GM23338 (cell line): ENCODE measurements at regions not wholly inside any gene's neighbourhood (a gene's known extent, or its start where the extent isn't known, plus 50 kb on each side); places are given as distances from the start of the nearest gene placed in this dataset.

ENCODE experiments used
- ATAC-seq: fragments of 200-7000 bp; cut with Tn5 transposase; 3 replicates; pipeline ENCODE4 v1.9.1; 2020
- DNase-seq: peaks from one replicate; pipeline ENCODE4 v3.0.0-alpha.2; 2015; ENCODE audit warnings: low spot score
- H2AFZ ChIP-seq: fragments of 200-600 bp; sonication (generic); 2 replicates; pipeline ENCODE4 v1.8.0; 2016; ENCODE audit warnings: antibody characterized with exemption, mild to moderate bottlenecking, moderate library complexity
- H3F3A ChIP-seq: fragments of 200-600 bp; sonication (generic); replicated peaks from 2 replicates; pipeline ENCODE4 v1.8.0; 2017; ENCODE audit warnings: antibody characterized with exemption, mixed run types, low read depth
- H3K27ac ChIP-seq: fragments of 200-600 bp; sonication (generic); 2 replicates; pipeline ENCODE4 v1.6.1; 2016; ENCODE audit warnings: low read depth
- H3K27me3 ChIP-seq: fragments of 200-600 bp; sonication (generic); 2 replicates; pipeline ENCODE4 v1.8.0; 2016; ENCODE audit warnings: mild to moderate bottlenecking, mixed run types, moderate library complexity; ENCODE audit not compliant: insufficient read depth
- H3K36me3 ChIP-seq: fragments of 200-600 bp; sonication (generic); 2 replicates; pipeline ENCODE4 v1.8.0; 2016; ENCODE audit warnings: mild to moderate bottlenecking; ENCODE audit not compliant: insufficient read depth
- H3K4me1 ChIP-seq: fragments of 200-600 bp; sonication (generic); 2 replicates; pipeline ENCODE4 v1.8.0; 2016; ENCODE audit warnings: mild to moderate bottlenecking, moderate library complexity; ENCODE audit not compliant: insufficient read depth
- H3K4me2 ChIP-seq: fragments of 200-600 bp; sonication (generic); 2 replicates; pipeline ENCODE4 v1.7.1; 2017; ENCODE audit warnings: mixed run types
- H3K4me3 ChIP-seq: fragments of 200-600 bp; sonication (generic); 2 replicates; pipeline ENCODE4 v1.6.1; 2016; ENCODE audit warnings: mixed run types
- H3K79me2 ChIP-seq: fragments of 200-600 bp; sonication (generic); replicated peaks from 2 replicates; pipeline ENCODE4 v1.8.0; 2017; ENCODE audit warnings: mild to moderate bottlenecking; ENCODE audit not compliant: insufficient read depth
- H3K9me2 ChIP-seq: fragments of 200-600 bp; sonication (generic); 2 replicates; pipeline ENCODE4 v1.8.0; 2017; ENCODE audit not compliant: insufficient read depth
- H4K20me1 ChIP-seq: fragments of 200-600 bp; sonication (generic); replicated peaks from 2 replicates; pipeline ENCODE4 v1.8.0; 2017; ENCODE audit warnings: mild to moderate bottlenecking; ENCODE audit not compliant: insufficient read depth
- H3K27ac Mint-ChIP-seq: 2 replicates; pipeline ENCODE4 v1.8.0; 2020; ENCODE audit warnings: inconsistent platforms, mild to moderate bottlenecking, moderate library complexity, mixed read lengths
- H3K27me3 Mint-ChIP-seq: 3 replicates; pipeline ENCODE4 v1.8.0; 2022; ENCODE audit warnings: low read depth, mild to moderate bottlenecking, moderate library complexity, mixed read lengths, inconsistent platforms; ENCODE audit not compliant: insufficient read depth, poor library complexity
- H3K36me3 Mint-ChIP-seq: 3 replicates; pipeline ENCODE4 v1.8.0; 2021; ENCODE audit warnings: low read depth, mild to moderate bottlenecking, inconsistent platforms, moderate library complexity, mixed read lengths
- H3K4me1 Mint-ChIP-seq: 3 replicates; pipeline ENCODE4 v1.8.0; 2020; ENCODE audit warnings: mild to moderate bottlenecking, inconsistent platforms, mixed read lengths
- H3K4me3 Mint-ChIP-seq: 3 replicates; pipeline ENCODE4 v1.8.0; 2021; ENCODE audit warnings: moderate library complexity, mild to moderate bottlenecking, inconsistent platforms, mixed read lengths
- H3K9me3 Mint-ChIP-seq: 3 replicates; pipeline ENCODE4 v1.8.0; 2020; ENCODE audit warnings: moderate library complexity, mild to moderate bottlenecking, inconsistent platforms, mixed read lengths
- CREB1 ChIP-seq: fragments of 250-450 bp; sonication (Bioruptor Pico); IDR thresholded peaks from 2 replicates; pipeline ENCODE4 v1.5.0; 2020; ENCODE audit warnings: low read depth, mild to moderate bottlenecking, moderate library complexity
- EZH2 ChIP-seq: fragments of 200-600 bp; sonication (generic); IDR thresholded peaks from one replicate; pipeline ENCODE4 v1.8.0; 2017; ENCODE audit warnings: antibody characterized with exemption, mild to moderate bottlenecking, low read depth; ENCODE audit not compliant: unreplicated experiment
- EZH2phosphoT487 ChIP-seq: fragments of 200-600 bp; sonication (generic); IDR thresholded peaks from one replicate; pipeline ENCODE4 v1.8.1; 2018; ENCODE audit warnings: antibody characterized with exemption; ENCODE audit not compliant: unreplicated experiment
- JUNB ChIP-seq: IDR thresholded peaks from one replicate; pipeline ENCODE4 v1.6.1; 2016; ENCODE audit warnings: antibody characterized with exemption; ENCODE audit not compliant: unreplicated experiment
- NANOG ChIP-seq: IDR thresholded peaks from 2 replicates; pipeline ENCODE4 v1.6.1; 2016; ENCODE audit warnings: antibody characterized with exemption, borderline replicate concordance
- POLR2AphosphoS5 ChIP-seq: IDR thresholded peaks from 2 replicates; pipeline ENCODE4 v1.6.1; 2016; ENCODE audit warnings: antibody characterized with exemption, low read depth
- REST ChIP-seq: IDR thresholded peaks from one replicate; pipeline ENCODE4 v1.6.1; 2018; ENCODE audit warnings: antibody characterized with exemption; ENCODE audit not compliant: unreplicated experiment
- STAT1 ChIP-seq: IDR thresholded peaks from one replicate; pipeline ENCODE4 v1.6.1; 2016; ENCODE audit warnings: antibody characterized with exemption; ENCODE audit not compliant: unreplicated experiment
- ZNF114 ChIP-seq: fragments of 250-450 bp; sonication (Bioruptor Pico); IDR thresholded peaks from 2 replicates; pipeline ENCODE4 v1.5.0; 2020; ENCODE audit warnings: mild to moderate bottlenecking, moderate library complexity
- ZNF331 ChIP-seq: fragments of 250-450 bp; sonication (Bioruptor Pico); IDR thresholded peaks from 2 replicates; pipeline ENCODE4 v1.5.0; 2020; ENCODE audit warnings: low read depth, mild to moderate bottlenecking, moderate library complexity
- TF ChIP-seq, protein P1 (sequence below): fragments of 250-450 bp; sonication (Bioruptor Pico); IDR thresholded peaks from 2 replicates; pipeline ENCODE4 v1.5.0; 2020; ENCODE audit warnings: mild to moderate bottlenecking, moderate library complexity
- TF ChIP-seq, protein P2 (sequence below): IDR thresholded peaks from 2 replicates; pipeline ENCODE4 v1.6.1; 2016; ENCODE audit warnings: antibody characterized with exemption

GRCh38 chr4:127575888-127576287, 56.9 kb upstream of the INTU start:
- no peak for TF ChIP-seq NANOG
- TF ChIP-seq POLR2AphosphoS5 = no peak
- TF ChIP-seq STAT1 = no peak
- TF ChIP-seq, protein P1, sequence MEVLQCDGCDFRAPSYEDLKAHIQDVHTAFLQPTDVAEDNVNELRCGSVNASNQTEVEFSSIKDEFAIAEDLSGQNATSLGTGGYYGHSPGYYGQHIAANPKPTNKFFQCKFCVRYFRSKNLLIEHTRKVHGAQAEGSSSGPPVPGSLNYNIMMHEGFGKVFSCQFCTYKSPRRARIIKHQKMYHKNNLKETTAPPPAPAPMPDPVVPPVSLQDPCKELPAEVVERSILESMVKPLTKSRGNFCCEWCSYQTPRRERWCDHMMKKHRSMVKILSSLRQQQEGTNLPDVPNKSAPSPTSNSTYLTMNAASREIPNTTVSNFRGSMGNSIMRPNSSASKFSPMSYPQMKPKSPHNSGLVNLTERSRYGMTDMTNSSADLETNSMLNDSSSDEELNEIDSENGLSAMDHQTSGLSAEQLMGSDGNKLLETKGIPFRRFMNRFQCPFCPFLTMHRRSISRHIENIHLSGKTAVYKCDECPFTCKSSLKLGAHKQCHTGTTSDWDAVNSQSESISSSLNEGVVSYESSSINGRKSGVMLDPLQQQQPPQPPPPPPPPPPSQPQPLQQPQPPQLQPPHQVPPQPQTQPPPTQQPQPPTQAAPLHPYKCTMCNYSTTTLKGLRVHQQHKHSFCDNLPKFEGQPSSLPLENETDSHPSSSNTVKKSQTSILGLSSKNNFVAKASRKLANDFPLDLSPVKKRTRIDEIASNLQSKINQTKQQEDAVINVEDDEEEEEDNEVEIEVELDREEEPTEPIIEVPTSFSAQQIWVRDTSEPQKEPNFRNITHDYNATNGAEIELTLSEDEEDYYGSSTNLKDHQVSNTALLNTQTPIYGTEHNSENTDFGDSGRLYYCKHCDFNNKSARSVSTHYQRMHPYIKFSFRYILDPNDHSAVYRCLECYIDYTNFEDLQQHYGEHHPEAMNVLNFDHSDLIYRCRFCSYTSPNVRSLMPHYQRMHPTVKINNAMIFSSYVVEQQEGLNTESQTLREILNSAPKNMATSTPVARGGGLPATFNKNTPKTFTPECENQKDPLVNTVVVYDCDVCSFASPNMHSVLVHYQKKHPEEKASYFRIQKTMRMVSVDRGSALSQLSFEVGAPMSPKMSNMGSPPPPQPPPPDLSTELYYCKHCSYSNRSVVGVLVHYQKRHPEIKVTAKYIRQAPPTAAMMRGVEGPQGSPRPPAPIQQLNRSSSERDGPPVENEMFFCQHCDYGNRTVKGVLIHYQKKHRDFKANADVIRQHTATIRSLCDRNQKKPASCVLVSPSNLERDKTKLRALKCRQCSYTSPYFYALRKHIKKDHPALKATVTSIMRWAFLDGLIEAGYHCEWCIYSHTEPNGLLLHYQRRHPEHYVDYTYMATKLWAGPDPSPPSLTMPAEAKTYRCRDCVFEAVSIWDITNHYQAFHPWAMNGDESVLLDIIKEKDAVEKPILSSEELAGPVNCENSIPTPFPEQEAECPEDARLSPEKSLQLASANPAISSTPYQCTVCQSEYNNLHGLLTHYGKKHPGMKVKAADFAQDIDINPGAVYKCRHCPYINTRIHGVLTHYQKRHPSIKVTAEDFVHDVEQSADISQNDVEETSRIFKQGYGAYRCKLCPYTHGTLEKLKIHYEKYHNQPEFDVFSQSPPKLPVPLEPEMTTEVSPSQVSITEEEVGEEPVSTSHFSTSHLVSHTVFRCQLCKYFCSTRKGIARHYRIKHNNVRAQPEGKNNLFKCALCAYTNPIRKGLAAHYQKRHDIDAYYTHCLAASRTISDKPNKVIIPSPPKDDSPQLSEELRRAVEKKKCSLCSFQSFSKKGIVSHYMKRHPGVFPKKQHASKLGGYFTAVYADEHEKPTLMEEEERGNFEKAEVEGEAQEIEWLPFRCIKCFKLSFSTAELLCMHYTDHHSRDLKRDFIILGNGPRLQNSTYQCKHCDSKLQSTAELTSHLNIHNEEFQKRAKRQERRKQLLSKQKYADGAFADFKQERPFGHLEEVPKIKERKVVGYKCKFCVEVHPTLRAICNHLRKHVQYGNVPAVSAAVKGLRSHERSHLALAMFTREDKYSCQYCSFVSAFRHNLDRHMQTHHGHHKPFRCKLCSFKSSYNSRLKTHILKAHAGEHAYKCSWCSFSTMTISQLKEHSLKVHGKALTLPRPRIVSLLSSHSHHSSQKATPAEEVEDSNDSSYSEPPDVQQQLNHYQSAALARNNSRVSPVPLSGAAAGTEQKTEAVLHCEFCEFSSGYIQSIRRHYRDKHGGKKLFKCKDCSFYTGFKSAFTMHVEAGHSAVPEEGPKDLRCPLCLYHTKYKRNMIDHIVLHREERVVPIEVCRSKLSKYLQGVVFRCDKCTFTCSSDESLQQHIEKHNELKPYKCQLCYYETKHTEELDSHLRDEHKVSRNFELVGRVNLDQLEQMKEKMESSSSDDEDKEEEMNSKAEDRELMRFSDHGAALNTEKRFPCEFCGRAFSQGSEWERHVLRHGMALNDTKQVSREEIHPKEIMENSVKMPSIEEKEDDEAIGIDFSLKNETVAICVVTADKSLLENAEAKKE (CRISPR knock-in tag) = no peak
- no peak for TF ChIP-seq EZH2
- TF ChIP-seq ZNF114 (CRISPR knock-in tag) = no peak
- no peak for TF ChIP-seq EZH2phosphoT487
- TF ChIP-seq REST = no peak
- no peak for TF ChIP-seq ZNF331 (CRISPR knock-in tag)
- no peak for TF ChIP-seq CREB1 (CRISPR knock-in tag)
- TF ChIP-seq, protein P2, sequence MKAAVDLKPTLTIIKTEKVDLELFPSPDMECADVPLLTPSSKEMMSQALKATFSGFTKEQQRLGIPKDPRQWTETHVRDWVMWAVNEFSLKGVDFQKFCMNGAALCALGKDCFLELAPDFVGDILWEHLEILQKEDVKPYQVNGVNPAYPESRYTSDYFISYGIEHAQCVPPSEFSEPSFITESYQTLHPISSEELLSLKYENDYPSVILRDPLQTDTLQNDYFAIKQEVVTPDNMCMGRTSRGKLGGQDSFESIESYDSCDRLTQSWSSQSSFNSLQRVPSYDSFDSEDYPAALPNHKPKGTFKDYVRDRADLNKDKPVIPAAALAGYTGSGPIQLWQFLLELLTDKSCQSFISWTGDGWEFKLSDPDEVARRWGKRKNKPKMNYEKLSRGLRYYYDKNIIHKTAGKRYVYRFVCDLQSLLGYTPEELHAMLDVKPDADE = no peak
- TF ChIP-seq JUNB = no peak
- H3K27ac Mint-ChIP-seq = no peak overlapping the region

More at GRCh38 chr4:127575888-127576287, 56.9 kb upstream of the INTU start:
- H3K27me3 ChIP-seq = no peaks in the 10 kb centered on the region
- H3K4me3 Mint-ChIP-seq = no peak overlapping the region
- no peak overlapping the region for H3K27ac ChIP-seq
- no peaks in the 10 kb centered on the region for H3K36me3 Mint-ChIP-seq
- H3F3A ChIP-seq = no peaks in the 10 kb centered on the region
- no peaks in the 10 kb centered on the region for H4K20me1 ChIP-seq
- no peak overlapping the region for H3K4me2 ChIP-seq
- peaks cover 6% of the 10 kb centered on the region for H3K9me3 Mint-ChIP-seq
- H3K4me1 Mint-ChIP-seq = peaks cover 9% of the 10 kb centered on the region
- H3K36me3 ChIP-seq = no peaks in the 10 kb centered on the region
- H3K4me3 ChIP-seq = no peak overlapping the region
- no peak overlapping the region for H2AFZ ChIP-seq
- DNase-seq (no peak), ATAC-seq (no peak)
- no peaks in the 10 kb centered on the region; the same call in 1 of the 2 replicates for H3K4me1 ChIP-seq
- peaks cover 2% of the 10 kb centered on the region for H3K27me3 Mint-ChIP-seq
- H3K79me2 ChIP-seq = no peaks in the 10 kb centered on the region
- 0 out of 2 replicates have a peak, but pooled peaks cover 4% of the 10 kb centered on the region for H3K9me2 ChIP-seq
